ENCODE measurements at regions not wholly inside any gene's neighbourhood (a gene's known extent, or its start where the extent isn't known, plus 50 kb on each side); places are given as distances from the start of the nearest gene placed in this dataset.

DNA sequence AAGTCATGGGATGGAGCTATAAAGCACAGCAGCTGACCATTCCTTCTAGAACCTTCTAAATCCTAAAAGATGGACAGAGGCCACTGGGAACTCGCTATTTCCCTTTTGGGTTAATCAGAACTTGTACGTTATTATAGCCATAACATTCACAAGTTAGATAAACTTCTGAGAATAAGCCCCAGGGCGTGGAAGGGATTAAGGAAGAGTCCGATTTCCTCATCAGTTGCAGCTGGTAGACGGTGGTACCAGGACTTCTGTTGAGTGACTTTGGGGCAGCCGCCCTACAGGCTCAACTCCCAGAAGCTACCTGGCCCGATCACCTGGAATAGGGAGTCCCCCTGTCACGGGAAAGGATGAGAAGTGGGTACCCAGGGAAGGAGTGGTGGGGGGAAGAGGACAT is 370.1 kb upstream of the ZFHX3 start:
- no peak overlapping the region for H2AK5ac ChIP-seq (ENCODE audit: low read depth, low read length)
- no peak overlapping the region for H4K8ac ChIP-seq (ENCODE audit: extremely low read depth, insufficient read depth, low read length)
- ChIA-PET CTCF (ENCODE audit: partially characterized antibody) (interaction anchor here (0.8 kb wide), 1 partner anchor 412 kb away, joined by 3 read pairs; no protein-coding TSS in a partner anchor), POLR2A (ENCODE audit: partially characterized antibody) (no interaction called here)
- no peak overlapping the region for H2BK120ac ChIP-seq (replicated peaks; ENCODE audit: low read depth, low read length)
- no peak overlapping the region for H3K4ac ChIP-seq (replicated peaks; ENCODE audit: insufficient read length, low read depth, low read length)
- no peak overlapping the region for H2BK5ac ChIP-seq (ENCODE audit: low read depth, low read length)
- no peak for FAIRE-seq
- no peak overlapping the region for H3K23ac ChIP-seq (ENCODE audit: insufficient read length)
- H3K4me3 ChIP-seq (ENCODE audit: extremely low read depth in 1 of 4, insufficient read depth in 2 of 4, low read depth in 3 of 4, low read length in 4 of 4), result no peak overlapping the region
- H3K4me1 ChIP-seq (replicated peaks in 1 of 4; ENCODE audit: control insufficient read depth in 3 of 4, insufficient read depth in 4 of 4, low read length in 3 of 4), result no peaks in the 10 kb centered on the region
- H2AFZ ChIP-seq (ENCODE audit: low read length), result no peak overlapping the region
- H2BK20ac ChIP-seq (ENCODE audit: low read length), result no peak overlapping the region
- H3K36me3 ChIP-seq (ENCODE audit: control insufficient read depth in 2 of 4, insufficient read depth in 4 of 4, low read length in 3 of 4), result no peaks in the 10 kb centered on the region
- H3K9ac ChIP-seq (replicated peaks in 1 of 4; ENCODE audit: extremely low read depth in 1 of 4, low read depth in 3 of 4, low read length in 3 of 4), result no peak overlapping the region
- no peak overlapping the region for H2BK12ac ChIP-seq (ENCODE audit: low read depth, low read length)
- no peak overlapping the region for H3K4me2 ChIP-seq (ENCODE audit: insufficient read depth in 1 of 2, low read depth in 2 of 2, low read length in 2 of 2)
- H3K79me2 ChIP-seq (ENCODE audit: control insufficient read depth in 1 of 2, insufficient read depth in 2 of 2, low read length in 2 of 2), result no peaks in the 10 kb centered on the region
- no peak overlapping the region for H3K14ac ChIP-seq (ENCODE audit: insufficient read length)
- no peaks in the 10 kb centered on the region for H4K20me1 ChIP-seq (replicated peaks in 1 of 2; ENCODE audit: control insufficient read depth in 1 of 2, insufficient read depth in 2 of 2, low read length in 2 of 2)
- H4K5ac ChIP-seq (ENCODE audit: insufficient read length, low read depth, low read length), result no peak overlapping the region
- 91% methylated on average over 8 of the region's 8 CpGs; no CpG with 5 or more reads in 1 of the 2 experiments for WGBS, 2 experiments (ENCODE audit: extremely low coverage in 1 of 2, insufficient coverage in 1 of 2, insufficient read length in 1 of 2, insufficient replicate concordance in 2 of 2, low coverage in 1 of 2, low lambda C conversion rate in 2 of 2, missing lambda C conversion rate in 1 of 2)
- H3K27ac ChIP-seq (ENCODE audit: low read depth, low read length), result no peak overlapping the region
- no peaks in the 10 kb centered on the region for H3K79me1 ChIP-seq (ENCODE audit: low read depth, low read length)
- H3K27me3 ChIP-seq (replicated peaks in 1 of 4; ENCODE audit: control insufficient read depth in 3 of 4, extremely low read depth in 1 of 4, insufficient read depth in 3 of 4, low read length in 3 of 4), result no peaks in the 10 kb centered on the region
- no peak overlapping the region for H4K91ac ChIP-seq (replicated peaks; ENCODE audit: insufficient read length, low read length)
- no peaks in the 10 kb centered on the region for H3K23me2 ChIP-seq (ENCODE audit: low read depth, low read length)
- H2BK15ac ChIP-seq (ENCODE audit: low read length), result no peak overlapping the region
- no peaks in the 10 kb centered on the region for H3K9me3 ChIP-seq (ENCODE audit: insufficient read depth in 2 of 2, low read depth in 1 of 2, low read length in 1 of 2)
- H3K56ac ChIP-seq (replicated peaks; ENCODE audit: insufficient read length, low read depth, low read length), result no peak overlapping the region
- no peak overlapping the region for H3K18ac ChIP-seq (ENCODE audit: extremely low read depth, low read length)
- DNase-seq (ENCODE audit: low read depth in 1 of 2, low spot score in 2 of 2), result no peak
- TF ChIP-seq, protein P1, sequence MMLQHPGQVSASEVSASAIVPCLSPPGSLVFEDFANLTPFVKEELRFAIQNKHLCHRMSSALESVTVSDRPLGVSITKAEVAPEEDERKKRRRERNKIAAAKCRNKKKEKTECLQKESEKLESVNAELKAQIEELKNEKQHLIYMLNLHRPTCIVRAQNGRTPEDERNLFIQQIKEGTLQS (IDR thresholded peaks at IDR 0.05; ENCODE audit: insufficient read depth, low read depth, low read length), result no peak

Measured in H1 (cell line).